Esophagus muscularis mucosa (tissue), 4 donors: ENCODE measurements at regions not wholly inside any gene's neighbourhood (a gene's known extent, or its start where the extent isn't known, plus 50 kb on each side); places are given as distances from the start of the nearest gene placed in this dataset.

Experiments used
- DNase-seq: peaks from one replicate; pipeline ENCODE4 v3.0.0-alpha.2; 2017; ENCODE audit errors: extremely low spot score
- H3K27ac ChIP-seq, 4 donors: fragments of 200-600 bp; sonication (generic); replicated peaks in 1 of 4; 1 replicate in 3 of 4; 2 replicates in 1 of 4; pipeline ENCODE4 v1.5.1; 2016 to 2019; ENCODE audit warnings: mild to moderate bottlenecking in 1 of 4
- H3K27me3 ChIP-seq, 4 donors: fragments of 200-600 bp; sonication (generic); one replicate each; pipeline versions ENCODE4 v1.5.1 to v1.6.0; 2016 to 2019
- H3K36me3 ChIP-seq, 4 donors: fragments of 200-600 bp; sonication (generic); one replicate each; pipeline ENCODE4 v1.5.1; 2016 to 2019
- H3K4me1 ChIP-seq, 4 donors: fragments of 200-600 bp; sonication (generic); one replicate each; pipeline ENCODE4 v1.5.1; 2016 to 2019
- H3K4me3 ChIP-seq, 4 donors: fragments of 200-600 bp; sonication (generic); 1 replicate in 2 of 4; 2 replicates in 2 of 4; pipeline ENCODE4 v1.5.1; 2016 to 2019; ENCODE audit warnings: mild to moderate bottlenecking in 4 of 4, moderate library complexity in 1 of 4
- H3K9me3 ChIP-seq, 4 donors: fragments of 200-600 bp; sonication (generic); 1 replicate in 3 of 4; 2 replicates in 1 of 4; pipeline ENCODE4 v1.5.1; 2016 to 2019
- CTCF ChIP-seq, 3 experiments: fragments of 200-600 bp in 2 of 3; fragments of 450-650 bp in 1 of 3; sonication (generic) in 2 of 3; IDR thresholded peaks; one replicate each; pipeline ENCODE4 v1.5.1; 2017 to 2019; ENCODE audit warnings: antibody characterized with exemption in 3 of 3, mild to moderate bottlenecking in 2 of 3, moderate library complexity in 1 of 3
- EP300 ChIP-seq: sonication (generic); formaldehyde crosslinking; IDR thresholded peaks from one replicate; pipeline ENCODE4 v1.6.1; 2017; ENCODE audit warnings: antibody characterized with exemption
- POLR2A ChIP-seq: fragments of 450-650 bp; IDR thresholded peaks from one replicate; pipeline ENCODE4 v1.6.1; 2017; ENCODE audit warnings: antibody characterized with exemption, moderate library complexity, mild to moderate bottlenecking, low read depth
- POLR2AphosphoS5 ChIP-seq, 2 donors: sonication (generic); formaldehyde crosslinking; IDR thresholded peaks; one replicate each; pipeline ENCODE4 v1.6.1; 2017; ENCODE audit warnings: antibody characterized with exemption in 2 of 2
- WGBS: methylation state at CpG from one replicate; pipeline ENCODE4 v1.1.5; 2018; 5-methylcytosine and 5-hydroxymethylcytosine counted together
- intact Hi-C: fragments of 100-400 bp; cut with DNase I; formaldehyde crosslinking; loops from one replicate; pipeline ENCODE4 v1.15.1; 2023

DNA sequence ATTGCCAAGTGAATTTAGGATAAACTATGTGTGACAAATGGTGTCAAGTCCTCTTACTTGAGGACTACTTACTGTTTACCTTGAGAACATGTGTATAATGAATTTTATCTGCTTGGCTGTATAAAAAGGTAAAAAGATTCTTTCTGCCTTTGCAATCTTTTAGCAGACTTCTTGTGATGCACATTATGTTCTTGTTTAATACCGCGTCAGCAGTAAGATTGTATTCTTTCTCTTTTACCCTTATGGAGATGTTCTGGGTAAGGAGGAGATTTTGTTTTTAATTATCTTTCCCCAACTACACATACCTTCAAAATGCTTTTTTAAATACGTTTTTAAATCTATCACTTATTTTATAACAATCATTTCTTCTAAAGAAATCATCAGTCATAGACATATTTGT lies 1166.4 kb upstream of the CNTN5 start:
- intact Hi-C loops: no loop called here
- no peak overlapping the region for H3K4me3 ChIP-seq
- no peak for DNase-seq
- H3K27ac ChIP-seq: no peak overlapping the region
- no peaks in the 10 kb centered on the region for H3K4me1 ChIP-seq
- no peaks in the 10 kb centered on the region for H3K36me3 ChIP-seq
- TF ChIP-seq CTCF (IDR thresholded peaks at IDR 0.05): no peak
- no peak for TF ChIP-seq POLR2A
- no peaks in the 10 kb centered on the region for H3K27me3 ChIP-seq
- WGBS: 83% methylated on average over 3 of the region's 3 CpGs
- no peaks in the 10 kb centered on the region for H3K9me3 ChIP-seq

DNA sequence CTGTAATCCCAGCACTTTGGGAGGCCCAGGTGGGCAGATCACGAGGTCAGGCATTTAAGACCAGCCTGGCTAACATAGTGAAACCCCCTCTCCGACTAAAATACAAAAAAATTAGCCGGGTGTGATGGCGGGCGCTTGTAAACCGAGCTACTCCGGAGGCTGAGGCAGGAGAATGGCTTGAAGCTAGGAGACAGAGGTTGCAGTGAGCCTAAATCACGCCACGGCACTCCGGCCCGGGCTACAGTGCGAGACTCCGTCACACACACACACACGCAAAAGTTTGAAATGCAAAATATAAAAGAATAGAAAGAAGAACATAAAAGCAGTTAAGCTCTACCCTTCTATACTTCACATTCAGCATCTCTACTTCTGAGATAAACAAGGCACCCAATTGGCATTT lies 1165.9 kb upstream of the CNTN5 start:
- no peaks in the 10 kb centered on the region for H3K36me3 ChIP-seq
- intact Hi-C loops: no loop called here
- TF ChIP-seq POLR2AphosphoS5 (IDR thresholded peaks at IDR 0.05) (no peak), CTCF (IDR thresholded peaks at IDR 0.05) (no peak), POLR2A (no peak), EP300 (no peak)
- DNase-seq: no peak
- H3K27me3 ChIP-seq: no peaks in the 10 kb centered on the region
- no peak overlapping the region for H3K4me3 ChIP-seq
- WGBS: 93% methylated on average over 14 of the region's 14 CpGs
- no peak overlapping the region for H3K27ac ChIP-seq
- no peaks in the 10 kb centered on the region for H3K4me1 ChIP-seq
- no peaks in the 10 kb centered on the region for H3K9me3 ChIP-seq

- Histone ChIP-seq H3K9me3 (no peaks in the 10 kb centered on the region), H3K4me1 (no peaks in the 10 kb centered on the region), H3K36me3 (no peaks in the 10 kb centered on the region), H3K27ac (no peak overlapping the region), H3K4me3 (no peak overlapping the region), H3K27me3 (no peaks in the 10 kb centered on the region)
- WGBS: 65% methylated on average over 2 of the region's 2 CpGs
- intact Hi-C loops: no loop called here
- TF ChIP-seq EP300 (no peak), POLR2A (no peak), CTCF (IDR thresholded peaks at IDR 0.05) (no peak), POLR2AphosphoS5 (IDR thresholded peaks at IDR 0.05) (no peak)
- no peak for DNase-seq
These were observed 1164.1 kb upstream of the CNTN5 start for GRCh38 chr11:97856666-97857065.

GRCh38 chr11:97860237-97860636 lies 1160.5 kb upstream of the CNTN5 start:
- Histone ChIP-seq H3K4me1 (no peaks in the 10 kb centered on the region), H3K36me3 (no peaks in the 10 kb centered on the region), H3K27me3 (no peaks in the 10 kb centered on the region), H3K4me3 (no peak overlapping the region), H3K9me3 (no peaks in the 10 kb centered on the region), H3K27ac (no peak overlapping the region)
- DNase-seq: no peak
- TF ChIP-seq EP300 (no peak), CTCF (IDR thresholded peaks at IDR 0.05) (no peak), POLR2A (no peak), POLR2AphosphoS5 (IDR thresholded peaks at IDR 0.05) (no peak)
- intact Hi-C loops: no loop called here
- WGBS: 84% methylated on average over 1 of the region's 1 CpG

GRCh38 chr11:97862021-97862420 lies 1158.7 kb upstream of the CNTN5 start:
- H3K27me3 ChIP-seq: no peaks in the 10 kb centered on the region
- no peaks in the 10 kb centered on the region for H3K9me3 ChIP-seq
- H3K36me3 ChIP-seq: no peaks in the 10 kb centered on the region
- H3K4me3 ChIP-seq: no peak overlapping the region
- WGBS: 93% methylated on average over 4 of the region's 4 CpGs
- no peaks in the 10 kb centered on the region for H3K4me1 ChIP-seq
- TF ChIP-seq POLR2A: no peak
- no peak for TF ChIP-seq CTCF (IDR thresholded peaks at IDR 0.05)
- no peak for TF ChIP-seq EP300
- TF ChIP-seq POLR2AphosphoS5 (IDR thresholded peaks at IDR 0.05): no peak
- no peak for DNase-seq
- no peak overlapping the region for H3K27ac ChIP-seq
- intact Hi-C loops: no loop called here
